OCI-LY1 (cell line): ENCODE measurements at regions not wholly inside any gene's neighbourhood (a gene's known extent, or its start where the extent isn't known, plus 50 kb on each side); places are given as distances from the start of the nearest gene placed in this dataset.

Experiments used
- H2AFZ ChIP-seq: fragments of 200-600 bp; sonication (generic), shearing (Covaris generic); 2 replicates; pipeline ENCODE4 v1.6.0; 2014; ENCODE audit warnings: antibody characterized with exemption, mild to moderate bottlenecking, low read length
- H3F3A ChIP-seq: fragments of 200-600 bp; sonication (generic), shearing (Covaris generic); 2 replicates; pipeline ENCODE4 v1.6.0; 2014; ENCODE audit warnings: mild to moderate bottlenecking, antibody characterized with exemption, low read length, moderate library complexity; ENCODE audit not compliant: insufficient read depth
- H3K27ac ChIP-seq: fragments of 200-600 bp; sonication (generic); 2 replicates; pipeline ENCODE4 v1.5.1; 2014; ENCODE audit warnings: low read length, mixed run types, mild to moderate bottlenecking, low read depth; ENCODE audit not compliant: poor library complexity, severe bottlenecking
- H3K27me3 ChIP-seq: fragments of 200-600 bp; sonication (generic); 2 replicates; pipeline ENCODE4 v1.6.0; 2014; ENCODE audit warnings: antibody characterized with exemption, mild to moderate bottlenecking, low read length, moderate library complexity; ENCODE audit not compliant: insufficient read depth
- H3K36me3 ChIP-seq: fragments of 200-600 bp; sonication (generic); 2 replicates; pipeline ENCODE4 v1.6.1; 2014; ENCODE audit warnings: mild to moderate bottlenecking, antibody characterized with exemption, low read length, moderate library complexity, mixed read lengths; ENCODE audit not compliant: insufficient read depth
- H3K4me1 ChIP-seq: fragments of 200-600 bp; sonication (generic); 2 replicates; pipeline ENCODE4 v1.5.1; 2014; ENCODE audit warnings: mild to moderate bottlenecking, low read length, moderate library complexity; ENCODE audit not compliant: insufficient read depth, severe bottlenecking
- H3K4me2 ChIP-seq: fragments of 200-600 bp; sonication (generic), shearing (Covaris generic); 2 replicates; pipeline ENCODE4 v1.6.1; 2014; ENCODE audit warnings: low read length
- H3K4me3 ChIP-seq: fragments of 200-600 bp; sonication (generic); 2 replicates; pipeline ENCODE4 v1.5.1; 2014; ENCODE audit warnings: low read length, low read depth, mild to moderate bottlenecking, mixed read lengths; ENCODE audit not compliant: poor library complexity, severe bottlenecking
- H3K79me2 ChIP-seq: fragments of 200-600 bp; shearing (Covaris generic); 2 replicates; pipeline ENCODE4 v1.6.1; 2016; ENCODE audit warnings: mixed run types, low read length, mixed read lengths; ENCODE audit not compliant: insufficient read depth
- H3K9ac ChIP-seq: fragments of 200-600 bp; sonication (generic), shearing (Covaris generic); 2 replicates; pipeline ENCODE4 v1.6.1; 2014; ENCODE audit warnings: mild to moderate bottlenecking, low read length, mixed read lengths
- H3K9me2 ChIP-seq: fragments of 200-600 bp; sonication (generic), shearing (Covaris generic); 2 replicates; pipeline ENCODE4 v1.6.1; 2014; ENCODE audit warnings: low read depth, mild to moderate bottlenecking, low read length, mixed read lengths
- H3K9me3 ChIP-seq: fragments of 200-600 bp; shearing (Covaris generic); 2 replicates; pipeline ENCODE4 v1.6.1; 2014; ENCODE audit warnings: low read length, mixed read lengths
- H4K20me1 ChIP-seq: fragments of 200-600 bp; sonication (generic), shearing (Covaris generic); 2 replicates; pipeline ENCODE4 v1.6.0; 2016; ENCODE audit warnings: mild to moderate bottlenecking, low read length; ENCODE audit not compliant: insufficient read depth
- CTCF ChIP-seq: fragments of 200-600 bp; sonication (generic), shearing (Covaris generic); IDR thresholded peaks from 2 replicates; pipeline ENCODE4 v1.5.1; 2017; ENCODE audit warnings: mild to moderate bottlenecking, antibody characterized with exemption, low read length, moderate library complexity, mixed read lengths
- EZH2 ChIP-seq: fragments of 200-600 bp; sonication (generic), shearing (Covaris generic); IDR thresholded peaks from 2 replicates; pipeline ENCODE4 v1.8.0; 2017; ENCODE audit warnings: borderline replicate concordance, mixed run types, mild to moderate bottlenecking, antibody characterized with exemption, low read length, moderate library complexity, mixed read lengths

DNA sequence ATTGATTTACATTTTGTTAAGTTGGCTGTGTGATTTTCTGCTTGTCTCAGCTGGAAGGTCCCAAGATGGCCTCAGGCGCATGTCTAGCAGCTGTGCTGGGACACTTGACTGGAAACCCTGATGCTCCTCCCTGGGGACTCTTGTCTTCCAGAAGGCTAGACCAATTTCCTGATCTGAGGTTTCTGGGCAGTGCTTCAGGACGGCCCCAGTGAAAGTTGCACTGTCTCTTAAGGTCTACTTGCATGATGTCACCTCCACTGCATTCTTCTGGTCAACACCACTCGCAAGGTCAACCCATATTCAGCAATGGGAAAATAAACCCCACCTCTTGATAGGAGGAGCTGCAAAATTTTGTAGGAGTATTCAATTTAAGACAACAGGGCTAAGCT, 116.0 kb downstream of the SALL1 start:
- no peaks in the 10 kb centered on the region for H3K4me1 ChIP-seq
- no peaks in the 10 kb centered on the region for H3K9me3 ChIP-seq
- no peaks in the 10 kb centered on the region for H4K20me1 ChIP-seq
- H3F3A ChIP-seq: no peaks in the 10 kb centered on the region
- TF ChIP-seq CTCF (no peak), EZH2 (no peak)
- H3K9ac ChIP-seq: no peak overlapping the region
- no peak overlapping the region for H3K4me2 ChIP-seq
- no peaks in the 10 kb centered on the region for H3K36me3 ChIP-seq
- H3K79me2 ChIP-seq: no peaks in the 10 kb centered on the region
- no peak overlapping the region for H3K27ac ChIP-seq
- no peak overlapping the region for H2AFZ ChIP-seq
- no peaks in the 10 kb centered on the region for H3K9me2 ChIP-seq
- H3K4me3 ChIP-seq: no peak overlapping the region
- H3K27me3 ChIP-seq: no peaks in the 10 kb centered on the region

DNA sequence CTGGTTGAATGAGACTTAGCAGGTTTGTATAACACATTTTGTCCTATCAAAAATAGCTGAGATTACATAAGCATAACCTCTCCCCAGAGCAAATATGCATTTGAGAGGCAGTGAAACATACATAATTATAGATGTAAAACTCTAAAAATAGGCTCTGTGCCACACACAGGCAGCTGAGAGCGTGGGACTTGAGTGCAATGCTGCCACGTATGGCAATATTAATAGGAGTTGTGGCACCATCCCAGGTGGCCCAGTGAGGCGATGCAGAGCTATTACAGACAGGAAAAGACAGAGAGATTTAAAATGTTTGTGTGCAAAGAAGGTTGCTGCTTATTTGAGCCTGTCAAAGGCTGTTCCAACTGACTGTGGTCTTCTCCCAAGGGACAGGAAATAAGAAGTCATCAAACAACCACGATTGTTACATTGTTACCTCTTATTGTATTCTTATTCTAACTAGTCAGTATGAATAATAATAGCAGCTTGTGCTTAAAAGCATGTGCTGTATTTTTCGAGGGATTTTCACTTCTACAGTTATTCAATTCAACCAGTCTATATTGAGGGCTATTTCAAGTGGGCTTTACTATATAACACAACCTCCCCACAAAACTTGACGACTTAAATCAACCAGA, 116.5 kb downstream of the SALL1 start:
- H3K36me3 ChIP-seq: no peaks in the 10 kb centered on the region
- H3K27me3 ChIP-seq: no peaks in the 10 kb centered on the region
- no peak for TF ChIP-seq CTCF
- no peak for TF ChIP-seq EZH2
- no peaks in the 10 kb centered on the region for H3K9me3 ChIP-seq
- H3K4me2 ChIP-seq: no peak overlapping the region
- no peaks in the 10 kb centered on the region for H3K4me1 ChIP-seq
- H3K79me2 ChIP-seq: no peaks in the 10 kb centered on the region
- H3K27ac ChIP-seq: no peak overlapping the region
- H3K4me3 ChIP-seq: no peak overlapping the region
- H3K9me2 ChIP-seq: no peaks in the 10 kb centered on the region
- no peaks in the 10 kb centered on the region for H4K20me1 ChIP-seq
- no peaks in the 10 kb centered on the region for H3F3A ChIP-seq
- no peak overlapping the region for H3K9ac ChIP-seq
- no peak overlapping the region for H2AFZ ChIP-seq

- no peaks in the 10 kb centered on the region for H3K4me1 ChIP-seq
- H3K79me2 ChIP-seq: no peaks in the 10 kb centered on the region
- H3K27ac ChIP-seq: no peak overlapping the region
- H2AFZ ChIP-seq: no peak overlapping the region
- H3K4me3 ChIP-seq: no peak overlapping the region
- H3K9me3 ChIP-seq: no peaks in the 10 kb centered on the region
- H4K20me1 ChIP-seq: no peaks in the 10 kb centered on the region
- no peak overlapping the region for H3K9ac ChIP-seq
- no peak for TF ChIP-seq EZH2
- TF ChIP-seq CTCF: no peak
- H3K9me2 ChIP-seq: no peaks in the 10 kb centered on the region
- H3K36me3 ChIP-seq: no peaks in the 10 kb centered on the region
- no peak overlapping the region for H3K4me2 ChIP-seq
- no peaks in the 10 kb centered on the region for H3F3A ChIP-seq
- no peaks in the 10 kb centered on the region for H3K27me3 ChIP-seq
These were observed 119.5 kb downstream of the SALL1 start for GRCh38 chr16:51031598-51031997.
